SK-N-SH (cell line): ENCODE measurements at regions not wholly inside any gene's neighbourhood (a gene's known extent, or its start where the extent isn't known, plus 50 kb on each side); places are given as distances from the start of the nearest gene placed in this dataset.

ENCODE experiments used
- CTCF ChIA-PET: fragments of 300-600, 350-600 bp; formaldehyde crosslinking; extraction: SDS; loops from one replicate; lab custom pipeline; 2021; lab: Yijun Ruan, JAX
- POLR2A ChIA-PET: fragments of 350-600 bp; sonication (Branson Sonifier 250); formaldehyde crosslinking; extraction: SDS; loops from one replicate; lab custom pipeline; 2020; ENCODE audit warnings: antibody characterized with exemption, inconsistent platforms; lab: Yijun Ruan, JAX
- DNase-seq: peaks from one replicate; pipeline ENCODE4 v3.0.0; 2012
- H2AFZ ChIP-seq: fragments of 200-600 bp; sonication (generic); 2 replicates; pipeline ENCODE4 v1.8.1; 2016; ENCODE audit warnings: antibody characterized with exemption, mild to moderate bottlenecking, low read depth
- H3F3A ChIP-seq: fragments of 200-600 bp; sonication (generic); replicated peaks from 2 replicates; pipeline ENCODE3; 2016; ENCODE audit warnings: antibody characterized with exemption, mild to moderate bottlenecking; ENCODE audit not compliant: insufficient read depth
- H3K27ac ChIP-seq, 2 experiments: fragments of 200-500 bp in 1 of 2; fragments of 200-600 bp in 1 of 2; sonication (Bioruptor generic) in 1 of 2; sonication (generic), shearing (Covaris generic) in 1 of 2; 2 replicates each; pipeline versions ENCODE4 v1.5.1 to v1.6.1; 2014 to 2016; ENCODE audit warnings: low read depth in 2 of 2, inconsistent platforms in 1 of 2, low read length in 1 of 2, mild to moderate bottlenecking in 1 of 2, mixed read lengths in 1 of 2
- H3K27me3 ChIP-seq: fragments of 200-600 bp; sonication (generic), shearing (Covaris generic); 2 replicates; pipeline ENCODE4 v1.6.1; 2016; ENCODE audit warnings: mixed run types; ENCODE audit not compliant: insufficient read depth
- H3K36me3 ChIP-seq, 2 experiments: fragments of 200-500 bp in 1 of 2; fragments of 200-600 bp in 1 of 2; sonication (Bioruptor generic) in 1 of 2; sonication (generic) in 1 of 2; replicated peaks in 1 of 2; 2 replicates each; pipeline versions ENCODE3 to v1.5.1; 2014 to 2016; ENCODE audit warnings: low read length in 1 of 2, mild to moderate bottlenecking in 1 of 2; ENCODE audit not compliant: insufficient read depth in 2 of 2, control insufficient read depth in 1 of 2
- H3K4me1 ChIP-seq, 2 experiments: fragments of 200-500 bp in 1 of 2; fragments of 200-600 bp in 1 of 2; sonication (Bioruptor generic) in 1 of 2; sonication (generic), shearing (Covaris generic) in 1 of 2; 2 replicates each; pipeline versions ENCODE4 v1.5.1 to v1.6.1; 2014 to 2016; ENCODE audit warnings: low read depth in 1 of 2, low read length in 1 of 2, mixed run types in 1 of 2; ENCODE audit not compliant: insufficient read depth in 2 of 2, control insufficient read depth in 1 of 2
- H3K4me2 ChIP-seq: fragments of 200-600 bp; sonication (generic), shearing (Covaris generic); 2 replicates; pipeline ENCODE4 v1.6.1; 2017; ENCODE audit warnings: mixed run types
- H3K4me3 ChIP-seq, 2 experiments: fragments of 200-500 bp in 1 of 2; fragments of 200-600 bp in 1 of 2; sonication (Bioruptor generic) in 1 of 2; sonication (generic), shearing (Covaris generic) in 1 of 2; 2 replicates each; pipeline versions ENCODE4 v1.5.1 to v1.8.1; 2014 to 2016; ENCODE audit warnings: low read depth in 2 of 2, inconsistent platforms in 1 of 2, low read length in 1 of 2, mild to moderate bottlenecking in 1 of 2, mixed read lengths in 1 of 2, moderate library complexity in 1 of 2
- H3K79me2 ChIP-seq: fragments of 200-600 bp; sonication (generic); 2 replicates; pipeline ENCODE4 v1.8.1; 2017; ENCODE audit warnings: mild to moderate bottlenecking; ENCODE audit not compliant: insufficient read depth
- H3K9ac ChIP-seq: fragments of 200-600 bp; sonication (generic); 2 replicates; pipeline ENCODE4 v1.6.1; 2017; ENCODE audit warnings: mixed run types
- H3K9me2 ChIP-seq: fragments of 200-600 bp; sonication (generic); 2 replicates; pipeline ENCODE4 v1.6.1; 2017; ENCODE audit warnings: mixed run types
- H3K9me3 ChIP-seq: fragments of 200-600 bp; sonication (generic); 2 replicates; pipeline ENCODE4 v1.6.1; 2017; ENCODE audit warnings: mixed run types, mild to moderate bottlenecking, moderate library complexity
- H4K20me1 ChIP-seq: fragments of 200-600 bp; sonication (generic); 2 replicates; pipeline ENCODE4 v1.6.1; 2017; ENCODE audit warnings: mild to moderate bottlenecking, mixed run types; ENCODE audit not compliant: insufficient read depth
- CHD2 ChIP-seq: fragments of 150-350 bp; IDR thresholded peaks from 2 replicates; pipeline ENCODE4 v1.6.1; 2018; ENCODE audit warnings: low read length; ENCODE audit not compliant: partially characterized antibody
- CTCF ChIP-seq: fragments of 200-600 bp; sonication (generic); IDR thresholded peaks from 2 replicates; pipeline ENCODE4 v1.6.1; 2017; ENCODE audit warnings: antibody characterized with exemption, mild to moderate bottlenecking, moderate library complexity
- ELF1 ChIP-seq: IDR thresholded peaks from 2 replicates; pipeline ENCODE4 v1.4.0; 2012
- EP300 ChIP-seq, 2 experiments: IDR thresholded peaks; 2 replicates each; pipeline versions ENCODE4 v1.4.0 to v1.6.1; 2012; ENCODE audit warnings: borderline replicate concordance in 1 of 2, low read depth in 1 of 2, low read length in 1 of 2
- FOSL2 ChIP-seq: IDR thresholded peaks from 2 replicates; pipeline ENCODE4 v1.4.0; 2012; ENCODE audit warnings: low read depth, mild to moderate bottlenecking, moderate library complexity, borderline replicate concordance
- FOXJ3 ChIP-seq: sonication (generic); formaldehyde crosslinking; IDR thresholded peaks from 2 replicates; pipeline ENCODE4 v1.5.1; 2020; ENCODE audit warnings: mild to moderate bottlenecking, missing genetic modification reagents
- FOXM1 ChIP-seq: IDR thresholded peaks from 2 replicates; pipeline ENCODE4 v1.4.0; 2012; ENCODE audit warnings: low read depth, mild to moderate bottlenecking
- GABPA ChIP-seq: IDR thresholded peaks from 2 replicates; pipeline ENCODE4 v1.4.0; 2012; ENCODE audit warnings: low read depth, mild to moderate bottlenecking
- IRF3 ChIP-seq: fragments of 150-350 bp; IDR thresholded peaks from 2 replicates; pipeline ENCODE4 v1.6.1; 2016; ENCODE audit warnings: mild to moderate bottlenecking, low read depth, low read length
- MAX ChIP-seq: IDR thresholded peaks from 2 replicates; pipeline ENCODE4 v1.4.0; 2012; ENCODE audit warnings: low read depth
- MEF2A ChIP-seq: IDR thresholded peaks from 2 replicates; pipeline ENCODE4 v1.4.0; 2012; ENCODE audit warnings: low read depth, borderline replicate concordance
- PBX3 ChIP-seq: IDR thresholded peaks from 2 replicates; pipeline ENCODE4; 2012
- POLR2AphosphoS5 ChIP-seq: IDR thresholded peaks from 2 replicates; pipeline ENCODE4 v1.6.1; 2012; ENCODE audit warnings: low read depth, low read length
- RXRA ChIP-seq: IDR thresholded peaks from 2 replicates; pipeline ENCODE4 v1.4.0; 2012; ENCODE audit warnings: low read depth, mild to moderate bottlenecking, borderline replicate concordance
- SMC3 ChIP-seq: IDR thresholded peaks from 2 replicates; pipeline ENCODE4 v1.6.1; 2012; ENCODE audit warnings: low read depth, low read length, improper control_type of control experiment
- TAF1 ChIP-seq: IDR thresholded peaks from 2 replicates; pipeline ENCODE4 v1.6.1; 2012; ENCODE audit warnings: low read depth, mild to moderate bottlenecking, low read length, moderate library complexity, borderline replicate concordance
- TCF12 ChIP-seq: IDR thresholded peaks from 2 replicates; pipeline ENCODE4 v1.4.0; 2012
- YY1 ChIP-seq: IDR thresholded peaks from 2 replicates; pipeline ENCODE4 v1.4.0; 2012; ENCODE audit warnings: low read depth, mild to moderate bottlenecking
- WGBS: methylation state at CpG from one replicate; pipeline ENCODE4 v1.1.6; 2017; ENCODE audit warnings: low lambda C conversion rate; 5-methylcytosine and 5-hydroxymethylcytosine counted together

GRCh38 chr5:34459908-34460307, 196.2 kb upstream of the RAI14 start (continued):
- TF ChIP-seq PBX3: no peak

- Histone ChIP-seq H3F3A (no peaks in the 10 kb centered on the region), H3K4me3 (no peak overlapping the region), H3K4me1 (no peaks in the 10 kb centered on the region), H4K20me1 (no peaks in the 10 kb centered on the region), H3K9me2 (no peaks in the 10 kb centered on the region), H3K9ac (no peak overlapping the region), H3K9me3 (peaks cover 13% of the 10 kb centered on the region), H3K27me3 (no peaks in the 10 kb centered on the region), H3K27ac (no peak overlapping the region), H3K79me2 (no peaks in the 10 kb centered on the region), H2AFZ (no peak overlapping the region), H3K4me2 (no peak overlapping the region), H3K36me3 (no peaks in the 10 kb centered on the region)
- WGBS: 4% methylated on average over 1 of the region's 1 CpG
- POLR2A ChIA-PET: no interaction called here
- no peak for DNase-seq
- CTCF ChIA-PET: interaction anchor here (1.7 kb wide), 1 partner anchor 15 kb away, joined by 5 read pairs; no protein-coding TSS in a partner anchor
- TF ChIP-seq MAX: no peak
- no peak for TF ChIP-seq TAF1
- no peak for TF ChIP-seq IRF3
- no peak for TF ChIP-seq POLR2AphosphoS5
- TF ChIP-seq CHD2: no peak
- no peak for TF ChIP-seq FOSL2
- TF ChIP-seq GABPA: no peak
- TF ChIP-seq TCF12: no peak
- TF ChIP-seq RXRA: no peak
- TF ChIP-seq FOXM1: no peak
- no peak for TF ChIP-seq PBX3
These were observed 195.6 kb upstream of the RAI14 start for GRCh38 chr5:34460496-34460895.

GRCh38 chr5:34464829-34465228, 191.3 kb upstream of the RAI14 start:
- Histone ChIP-seq H3K9me3 (peaks cover 5% of the 10 kb centered on the region), H3K79me2 (no peaks in the 10 kb centered on the region), H3K27me3 (no peaks in the 10 kb centered on the region), H3K9me2 (no peaks in the 10 kb centered on the region), H3K9ac (no peak overlapping the region), H3K36me3 (no peaks in the 10 kb centered on the region), H3K4me2 (no peak overlapping the region), H2AFZ (peak overlapping the region; percentile 49; the same call in 1 of the 2 replicates), H4K20me1 (no peaks in the 10 kb centered on the region), H3K4me3 (no peak overlapping the region), H3K4me1 (no peaks in the 10 kb centered on the region), H3K27ac (no peak overlapping the region), H3F3A (no peaks in the 10 kb centered on the region)
- DNase-seq: no peak
- ChIA-PET POLR2A (no interaction called here), CTCF (interaction anchor here (0.6 to 2.9 kb wide), 5 partner anchors 12 to 1003 kb away, joined by 3 to 13 read pairs (median 3); no protein-coding TSS in a partner anchor)
- 15% methylated on average over 4 of the region's 4 CpGs for WGBS
- TF ChIP-seq PBX3: no peak
- TF ChIP-seq SMC3: no peak
- TF ChIP-seq CHD2: no peak
- TF ChIP-seq MEF2A: no peak
- TF ChIP-seq FOXJ3 (CRISPR knock-in tag): no peak
- TF ChIP-seq ELF1: no peak
- no peak for TF ChIP-seq EP300 (IDR thresholded peaks at IDR 0.05; ENCODE audit: borderline replicate concordance in 1 of 2, low read depth in 1 of 2, low read length in 1 of 2)
- TF ChIP-seq IRF3: no peak
- no peak for TF ChIP-seq CTCF
- no peak for TF ChIP-seq YY1
